ENCODE measurements at regions not wholly inside any gene's neighbourhood (a gene's known extent, or its start where the extent isn't known, plus 50 kb on each side); places are given as distances from the start of the nearest gene placed in this dataset.
"Not testable (repeated sequence)": the region's sequence is repeated elsewhere in the genome, so short reads cannot be mapped to it uniquely, and the experiment has no call there.

GRCh38 chr4:143819029-143819428 lies 86.3 kb downstream of the GYPE start:
- Histone ChIP-seq H3K27me3 (ENCODE audit: control insufficient read depth, insufficient read depth, low read length) (no peaks in the 10 kb centered on the region), H3K36me3 (ENCODE audit: control insufficient read depth, insufficient read depth, low read length) (no peaks in the 10 kb centered on the region), H3K4me3 (ENCODE audit: low read depth, low read length) (no peak overlapping the region)
- POLR2A ChIA-PET, result no interaction called here
- DNase-seq (ENCODE audit: low read depth), result no peak
- CTCF ChIA-PET, result no interaction called here
- no peak for TF ChIP-seq CTCF (IDR thresholded peaks at IDR 0.05; ENCODE audit: insufficient read depth, low read depth, low read length)

- H3K36me3 ChIP-seq (ENCODE audit: control insufficient read depth, insufficient read depth, low read length); H3K27me3 ChIP-seq (ENCODE audit: control insufficient read depth, insufficient read depth, low read length); DNase-seq (ENCODE audit: low read depth); H3K4me3 ChIP-seq (ENCODE audit: low read depth, low read length); POLR2A ChIA-PET; CTCF ChIA-PET: not testable (repeated sequence)
These were observed 87.5 kb downstream of the GYPE start for GRCh38 chr4:143817866-143818265.

- CTCF ChIA-PET; H3K27me3 ChIP-seq (ENCODE audit: control insufficient read depth, insufficient read depth, low read length); POLR2A ChIA-PET; H3K4me3 ChIP-seq (ENCODE audit: low read depth, low read length); H3K36me3 ChIP-seq (ENCODE audit: control insufficient read depth, insufficient read depth, low read length); DNase-seq (ENCODE audit: low read depth): not testable (repeated sequence)
These were observed 90.0 kb downstream of the GYPE start for GRCh38 chr4:143815375-143815774.

- POLR2A ChIA-PET; H3K36me3 ChIP-seq (ENCODE audit: control insufficient read depth, insufficient read depth, low read length); CTCF ChIA-PET; H3K4me3 ChIP-seq (ENCODE audit: low read depth, low read length); H3K27me3 ChIP-seq (ENCODE audit: control insufficient read depth, insufficient read depth, low read length); DNase-seq (ENCODE audit: low read depth): not testable (repeated sequence)
These were observed 91.8 kb downstream of the GYPE start for GRCh38 chr4:143813431-143814154.

GRCh38 chr4:143791693-143792092 lies 91.2 kb upstream of the FREM3 start:
- H3K4me3 ChIP-seq (ENCODE audit: low read depth, low read length); DNase-seq (ENCODE audit: low read depth); POLR2A ChIA-PET; CTCF ChIA-PET; H3K27me3 ChIP-seq (ENCODE audit: control insufficient read depth, insufficient read depth, low read length); H3K36me3 ChIP-seq (ENCODE audit: control insufficient read depth, insufficient read depth, low read length): not testable (repeated sequence)

- H3K4me3 ChIP-seq (ENCODE audit: low read depth, low read length); H3K27me3 ChIP-seq (ENCODE audit: control insufficient read depth, insufficient read depth, low read length); CTCF ChIA-PET; POLR2A ChIA-PET; DNase-seq (ENCODE audit: low read depth); H3K36me3 ChIP-seq (ENCODE audit: control insufficient read depth, insufficient read depth, low read length): not testable (repeated sequence)
These were observed 90.0 kb upstream of the FREM3 start for GRCh38 chr4:143790425-143790824.

GRCh38 chr4:143789618-143790017 lies 89.1 kb upstream of the FREM3 start:
- POLR2A ChIA-PET; CTCF ChIA-PET; DNase-seq (ENCODE audit: low read depth); H3K36me3 ChIP-seq (ENCODE audit: control insufficient read depth, insufficient read depth, low read length); H3K27me3 ChIP-seq (ENCODE audit: control insufficient read depth, insufficient read depth, low read length); H3K4me3 ChIP-seq (ENCODE audit: low read depth, low read length): not testable (repeated sequence)

- ChIA-PET POLR2A (no interaction called here), CTCF (interaction anchor here (1.3 kb wide), 1 partner anchor 11 kb away, joined by 3 read pairs; no protein-coding TSS in a partner anchor)
- Histone ChIP-seq H3K27me3 (ENCODE audit: control insufficient read depth, insufficient read depth, low read length) (no peaks in the 10 kb centered on the region), H3K36me3 (ENCODE audit: control insufficient read depth, insufficient read depth, low read length) (no peaks in the 10 kb centered on the region), H3K4me3 (ENCODE audit: low read depth, low read length) (no peak overlapping the region)
- DNase-seq (ENCODE audit: low read depth), result no peak
- TF ChIP-seq CTCF (IDR thresholded peaks at IDR 0.05; ENCODE audit: insufficient read depth, low read depth, low read length), result no peak
These were observed 84.1 kb upstream of the FREM3 start for GRCh38 chr4:143784567-143784966.

Measured in BJ (cell line).